A172 (cell line): ENCODE measurements at regions not wholly inside any gene's neighbourhood (a gene's known extent, or its start where the extent isn't known, plus 50 kb on each side); places are given as distances from the start of the nearest gene placed in this dataset.
"Not testable (repeated sequence)": the region's sequence is repeated elsewhere in the genome, so short reads cannot be mapped to it uniquely, and the experiment has no call there.

Experiments used
- DNase-seq: peaks from one replicate; pipeline ENCODE4 v3.0.0-alpha.2; 2015; ENCODE audit warnings: low spot score

GRCh38 chr4:30869387-30869786 is 149.2 kb downstream of the PCDH7 start:
- not testable (repeated sequence) for DNase-seq

- DNase-seq: no peak
Measured at GRCh38 chr4:30870513-30870912, 150.3 kb downstream of the PCDH7 start.

DNA sequence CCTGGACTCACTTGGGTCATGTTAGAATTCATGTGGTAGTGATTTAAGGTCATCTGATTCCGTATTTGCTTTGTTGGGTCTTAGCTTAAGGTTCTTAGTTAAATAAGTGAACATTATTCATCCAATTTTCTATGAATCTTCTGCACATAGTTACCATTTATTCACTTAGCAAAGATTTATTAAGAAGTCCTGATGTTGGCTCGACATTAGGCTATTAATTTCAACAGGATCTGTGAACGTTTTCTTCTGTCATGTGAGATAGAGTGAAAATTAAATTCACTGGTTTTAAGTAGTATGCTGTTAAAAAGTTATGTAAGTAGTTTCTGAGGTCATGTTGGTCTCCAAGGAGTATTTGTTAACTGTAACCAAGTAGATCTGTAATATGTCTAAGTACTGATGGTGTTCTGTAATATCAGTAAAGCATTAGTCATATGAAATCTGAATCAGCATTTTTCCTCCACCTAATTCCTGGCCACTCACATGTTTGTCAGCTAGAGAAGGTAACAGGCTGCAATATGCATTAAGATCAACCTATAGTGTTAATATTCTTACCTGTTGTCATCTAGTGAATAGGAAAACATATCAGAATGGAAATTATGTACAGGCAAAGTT is 155.6 kb downstream of the PCDH7 start:
- no peak for DNase-seq

DNA sequence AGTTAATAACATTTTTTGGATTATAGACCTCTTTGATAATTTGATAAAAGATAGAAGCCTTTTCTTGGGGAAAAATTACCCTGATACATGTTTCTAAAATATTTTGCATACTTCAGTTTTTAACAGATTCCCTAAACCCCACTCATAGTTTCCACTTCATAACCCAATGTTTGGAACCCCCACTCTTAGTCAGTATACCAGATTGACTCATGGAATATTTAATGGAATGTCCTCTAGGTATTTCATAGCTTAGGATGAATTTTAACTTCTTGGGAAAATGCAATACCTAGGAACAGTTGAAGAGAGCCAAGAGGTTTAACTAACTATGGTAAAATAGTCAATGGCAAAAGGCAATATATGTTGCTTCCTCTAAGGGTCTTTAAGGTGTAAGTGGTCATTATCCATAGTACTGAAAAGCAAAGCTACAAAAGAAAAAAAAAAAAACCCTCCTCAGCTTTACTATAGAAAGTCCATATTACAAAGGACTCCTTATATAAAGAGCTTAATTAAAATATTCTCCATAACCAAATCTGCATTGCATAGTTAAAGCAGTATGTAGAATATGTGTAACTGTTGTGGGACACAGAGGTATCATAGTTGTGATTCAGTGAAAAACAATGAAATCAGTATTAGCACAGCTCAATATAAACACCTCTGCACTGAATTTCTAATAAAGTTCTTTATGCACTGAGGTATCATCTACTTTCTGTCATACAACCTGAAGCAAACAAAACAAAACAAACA is 159.9 kb downstream of the PCDH7 start:
- no peak for DNase-seq

DNA sequence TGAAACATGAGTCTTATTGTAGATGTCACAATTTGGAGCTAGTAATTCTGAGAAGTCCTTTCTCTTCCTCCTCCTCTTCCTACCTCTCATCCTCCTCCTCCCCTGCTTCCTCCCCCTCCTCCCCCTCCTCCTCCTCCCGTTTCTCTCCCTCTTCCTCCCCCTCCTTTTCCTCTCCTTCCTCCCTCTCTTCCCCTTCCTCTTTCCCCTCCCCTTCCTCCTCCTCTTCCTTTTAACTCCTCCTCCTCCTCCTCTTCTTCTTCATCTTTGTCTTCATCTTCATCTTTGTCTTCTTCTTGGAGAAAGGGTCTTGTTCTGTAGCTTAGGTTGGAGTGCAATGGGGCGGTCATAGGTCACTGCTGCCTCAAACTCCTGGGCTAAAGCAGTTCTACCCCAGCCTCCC is 161.8 kb downstream of the PCDH7 start:
- DNase-seq: no peak

GRCh38 chr4:30882443-30882842 is 162.3 kb downstream of the PCDH7 start:
- no peak for DNase-seq

GRCh38 chr4:30882995-30883675 is 163.0 kb downstream of the PCDH7 start:
- DNase-seq: no peak

DNA sequence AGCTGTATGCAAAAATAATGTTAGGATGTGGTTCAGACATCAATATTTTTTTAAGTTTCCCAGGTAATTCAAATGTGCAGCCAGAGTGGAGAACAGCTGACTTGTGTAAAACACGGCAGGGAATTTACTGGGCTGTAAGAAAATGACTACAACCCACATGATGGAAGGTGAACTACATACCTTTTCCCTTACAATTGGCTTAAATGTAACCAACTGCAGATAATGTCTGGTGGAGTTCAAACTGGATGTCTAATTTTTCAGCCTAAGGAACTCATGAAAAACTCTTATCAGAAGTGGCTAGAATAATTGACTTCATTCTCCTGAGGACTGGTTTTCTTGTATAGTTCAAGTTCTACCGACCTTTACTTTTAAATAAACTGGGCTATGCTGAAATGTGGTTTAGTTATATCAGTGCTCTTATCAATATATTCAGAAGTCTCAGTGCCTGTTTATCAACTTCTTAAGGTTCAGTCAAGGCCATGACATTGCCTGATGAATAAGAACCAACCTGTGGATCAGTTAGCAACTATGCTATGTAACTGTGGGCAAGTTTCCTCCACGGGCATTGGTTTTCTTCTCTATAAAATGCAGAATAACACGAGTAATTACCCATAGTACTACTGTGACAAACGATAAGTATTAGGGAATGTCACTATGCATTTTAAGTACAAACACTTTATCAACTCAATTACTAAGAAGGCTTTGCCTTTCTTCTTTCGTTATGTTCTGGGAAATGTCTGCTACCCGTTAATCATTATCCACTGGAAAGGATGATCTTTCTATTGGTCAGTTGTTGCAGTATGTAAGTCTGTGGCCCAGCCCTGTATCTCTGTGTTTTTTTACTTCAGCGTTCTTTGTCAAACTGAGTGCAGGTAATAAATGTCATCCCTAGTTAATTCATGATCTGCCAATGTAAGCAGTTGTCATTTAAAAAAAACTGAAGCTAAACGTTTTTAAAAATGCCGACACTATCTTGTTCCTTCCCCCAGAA is 181.6 kb downstream of the PCDH7 start:
- no peak for DNase-seq

DNA sequence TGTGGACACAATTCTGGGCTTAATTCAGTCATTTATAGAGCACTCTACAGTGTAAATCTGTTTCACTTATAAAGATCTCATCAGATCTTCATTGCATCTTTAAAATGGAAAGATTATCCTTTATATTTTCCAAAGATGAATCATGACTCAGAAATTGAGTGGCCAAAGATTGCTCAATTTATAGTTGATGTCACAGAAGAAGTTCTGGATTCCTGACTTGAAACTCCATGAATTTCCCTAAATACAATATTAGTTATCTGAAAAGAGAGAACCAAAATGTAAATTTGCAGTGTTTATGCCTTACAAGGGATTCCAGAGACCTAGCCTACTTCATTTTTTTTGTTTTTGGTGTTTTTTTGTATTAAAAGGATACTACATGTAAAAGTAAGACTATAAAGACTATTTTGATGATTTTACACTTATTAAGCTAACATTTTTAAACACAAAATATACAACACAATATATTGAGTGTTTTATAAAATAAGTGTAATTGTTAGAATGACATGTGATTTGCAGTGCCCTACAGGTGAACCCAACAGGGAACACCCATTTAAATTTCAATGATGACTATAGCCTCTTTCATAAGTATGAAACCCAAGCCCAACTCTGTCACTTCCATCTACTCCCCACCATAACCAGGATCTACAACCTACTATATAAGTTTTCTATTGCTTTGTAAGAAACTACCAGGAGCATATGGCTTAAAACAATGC is 183.5 kb downstream of the PCDH7 start:
- DNase-seq: no peak

DNA sequence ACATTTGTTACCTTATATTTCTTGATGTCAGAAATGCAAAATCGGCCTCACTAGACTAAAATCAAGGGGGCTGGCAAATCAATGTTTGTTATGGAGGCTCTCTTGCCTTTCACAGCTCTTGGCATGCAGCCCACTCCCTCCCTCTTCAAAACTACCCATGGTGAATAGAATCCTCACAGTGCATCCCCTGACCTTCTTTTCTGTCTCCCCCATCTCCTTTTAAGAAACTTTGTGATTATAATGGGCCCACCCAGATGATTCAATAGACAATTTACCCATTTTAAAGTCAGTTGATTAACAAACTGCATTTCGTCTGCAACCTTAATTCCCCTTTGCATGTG is 184.0 kb downstream of the PCDH7 start:
- DNase-seq: no peak

- no peak for DNase-seq
Measured at GRCh38 chr4:30904588-30904987, 184.4 kb downstream of the PCDH7 start.

DNA sequence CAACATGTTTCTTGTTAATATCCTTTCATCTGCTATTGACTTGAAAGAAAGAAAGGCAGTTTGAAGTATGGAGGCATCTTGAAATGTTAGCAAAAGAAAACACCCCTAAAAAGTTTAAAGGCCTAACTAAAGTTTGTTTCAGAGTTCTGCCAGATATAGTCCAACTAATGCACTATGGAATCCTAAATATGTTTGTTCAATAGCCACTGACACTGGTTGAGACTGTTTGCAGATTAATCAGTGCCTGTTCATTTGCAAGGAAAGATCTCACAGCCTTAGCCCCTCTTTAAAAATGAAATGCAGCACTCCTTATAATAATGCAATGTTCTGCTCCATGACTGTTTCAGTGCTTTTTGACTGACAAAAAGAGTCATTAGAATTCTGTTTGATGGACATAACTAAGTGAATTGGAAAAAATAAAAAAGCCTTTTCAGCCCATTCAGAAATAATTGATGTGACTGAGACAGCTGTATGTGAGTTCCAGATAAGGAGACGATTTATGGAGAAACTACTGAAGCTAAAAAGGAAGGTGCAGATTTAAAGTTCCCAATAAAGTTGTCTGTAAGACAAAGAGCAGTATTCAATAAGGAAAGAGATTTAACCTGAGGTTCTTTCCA is 192.0 kb downstream of the PCDH7 start:
- peak; percentile 4 for DNase-seq

- no peak for DNase-seq
Measured at GRCh38 chr4:30916337-30917274, 196.4 kb downstream of the PCDH7 start.

- no peak for DNase-seq
Measured at GRCh38 chr4:30917946-30918345, 197.8 kb downstream of the PCDH7 start.

DNA sequence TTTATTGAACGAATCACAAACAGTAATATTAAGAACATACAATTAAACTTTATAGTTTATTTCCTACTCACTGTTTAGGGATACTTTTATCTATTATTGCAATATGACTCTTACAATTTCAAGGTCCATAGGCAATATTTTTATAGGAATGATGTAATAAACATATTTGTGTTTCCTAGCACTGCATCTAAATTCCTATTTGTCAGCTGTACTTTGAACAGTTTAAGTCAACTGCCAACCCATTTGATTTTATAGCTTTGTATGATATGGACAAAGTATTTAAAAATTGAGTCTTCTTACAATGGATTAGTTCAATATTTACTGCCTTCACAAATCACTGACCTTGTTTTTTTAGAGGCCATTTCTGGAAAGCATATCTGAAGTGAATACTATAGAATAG is 199.3 kb downstream of the PCDH7 start:
- DNase-seq: no peak

DNA sequence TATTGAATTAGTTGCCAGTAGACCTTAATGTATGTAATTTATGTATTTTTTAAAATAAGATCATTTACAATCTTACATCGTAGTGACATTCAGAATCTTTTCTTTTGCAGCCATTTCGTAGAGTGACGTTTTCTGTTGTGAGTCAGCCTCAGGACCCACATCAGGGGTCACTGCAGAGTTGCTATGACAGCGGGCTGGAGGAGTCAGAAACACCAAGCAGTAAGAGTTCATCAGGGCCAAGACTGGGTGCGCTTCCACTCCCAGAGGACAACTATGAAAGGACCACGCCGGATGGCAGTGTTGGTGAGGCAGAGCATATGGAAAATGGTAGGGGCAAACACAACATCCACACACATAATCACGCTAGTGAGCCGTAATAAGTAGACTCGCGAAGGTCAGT is 199.9 kb downstream of the PCDH7 start:
- no peak for DNase-seq

GRCh38 chr4:30922625-30923024 is 202.5 kb downstream of the PCDH7 start:
- no peak for DNase-seq

DNA sequence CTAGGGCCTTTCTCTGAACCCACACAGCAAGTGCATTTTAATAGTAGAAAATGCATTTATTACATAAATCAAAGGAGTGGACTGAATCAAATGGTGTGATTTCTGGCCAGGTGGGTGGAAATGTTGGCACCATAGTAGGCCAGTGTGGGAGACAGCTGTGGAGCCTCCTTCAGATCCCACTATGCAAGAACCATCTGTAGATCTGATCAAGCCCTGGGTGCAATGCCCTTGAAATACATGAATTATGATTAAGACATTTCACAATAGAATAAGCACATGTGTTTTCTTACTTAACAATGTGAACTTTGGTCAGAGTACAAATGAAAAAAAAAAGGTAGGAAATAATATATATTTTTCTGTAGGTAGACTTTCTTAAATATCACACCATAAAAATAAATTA is 204.3 kb downstream of the PCDH7 start:
- DNase-seq: no peak

GRCh38 chr4:30929649-30930048 is 209.5 kb downstream of the PCDH7 start:
- no peak for DNase-seq

- no peak for DNase-seq
Measured at GRCh38 chr4:30930276-30930675, 210.1 kb downstream of the PCDH7 start.
